Aorta (tissue), 5 donors: ENCODE measurements at regions not wholly inside any gene's neighbourhood (a gene's known extent, or its start where the extent isn't known, plus 50 kb on each side); places are given as distances from the start of the nearest gene placed in this dataset.

Experiments
- ATAC-seq: fragments of 200-7000 bp; cut with Tn5 transposase; one replicate; pipeline ENCODE4 v1.9.1; 2022; ENCODE audit warnings: moderate library complexity; ENCODE audit not compliant: low FRiP score
- DNase-seq, 2 donors: peaks; one replicate each; pipeline ENCODE4 v3.0.0-alpha.2; 2020
- H3K27ac ChIP-seq, 2 donors: one replicate each; pipeline ENCODE4 v1.5.1; 2013; ENCODE audit warnings: low read length in 2 of 2, mild to moderate bottlenecking in 2 of 2, moderate library complexity in 2 of 2, control low read depth in 1 of 2, inconsistent platforms in 1 of 2, low read depth in 1 of 2
- H3K27me3 ChIP-seq, 2 donors: one replicate each; pipeline ENCODE4 v1.6.1; 2013; ENCODE audit warnings: control low read depth in 1 of 2, low read length in 1 of 2, mild to moderate bottlenecking in 1 of 2, moderate library complexity in 1 of 2; ENCODE audit not compliant: insufficient read depth in 2 of 2, control insufficient read depth in 1 of 2
- H3K36me3 ChIP-seq, 2 donors: one replicate each; pipeline ENCODE4 v1.6.1; 2013; ENCODE audit warnings: control low read depth in 1 of 2, low read length in 1 of 2, mild to moderate bottlenecking in 1 of 2; ENCODE audit not compliant: insufficient read depth in 2 of 2, control insufficient read depth in 1 of 2
- H3K4me1 ChIP-seq, 2 donors: one replicate each; pipeline ENCODE4 v1.6.1; 2013; ENCODE audit warnings: low read length in 2 of 2, control low read depth in 1 of 2, mild to moderate bottlenecking in 1 of 2, moderate library complexity in 1 of 2; ENCODE audit not compliant: insufficient read depth in 2 of 2, control insufficient read depth in 1 of 2
- H3K4me3 ChIP-seq, 2 donors: one replicate each; pipeline ENCODE4 v1.5.1; 2013; ENCODE audit warnings: low read length in 2 of 2, control low read depth in 1 of 2, mild to moderate bottlenecking in 1 of 2
- H3K9me3 ChIP-seq: one replicate; pipeline ENCODE4 v1.6.1; 2013; ENCODE audit warnings: mild to moderate bottlenecking, low read length; ENCODE audit not compliant: control insufficient read depth
- WGBS, 2 donors: extraction: QIAGEN DNeasy Blood & Tissue Kit; methylation state at CpG; one replicate each; pipeline ENCODE4 v1.1.7; 2013; 5-methylcytosine and 5-hydroxymethylcytosine counted together
- intact Hi-C, 2 donors: fragments of 100-400 bp; cut with DNase I; formaldehyde crosslinking; loops; one replicate each; pipeline versions ENCODE4 v1.14.2 to v1.15.0; 2022
- donor health status: healthy with polysubstance abuse.
- donor health status: Bipolar disorder and iron deficiency.
- donor health status: DM: no; HTN: no; CAD: no.
- donor health status: DM: no; HTN: no; CAD: no.
- donor health status: DM: yes; HTN: yes; CAD: no.

- Histone ChIP-seq H3K4me1 (no peaks in the 10 kb centered on the region), H3K27me3 (peaks cover 0 to 3% of the 10 kb centered on the region in 2 donors), H3K9me3 (peaks cover 2% of the 10 kb centered on the region), H3K27ac (no peak overlapping the region), H3K36me3 (no peaks in the 10 kb centered on the region), H3K4me3 (no peak overlapping the region)
- WGBS, 2 donors, result 78 to 79% methylated on average over 8 of the region's 8 CpGs
- intact Hi-C loops, result no loop called here
- ATAC-seq (no peak), DNase-seq (no peak)
These were observed 239.2 kb upstream of the LARGE1 start for GRCh38 chr22:34159491-34159890.

DNA sequence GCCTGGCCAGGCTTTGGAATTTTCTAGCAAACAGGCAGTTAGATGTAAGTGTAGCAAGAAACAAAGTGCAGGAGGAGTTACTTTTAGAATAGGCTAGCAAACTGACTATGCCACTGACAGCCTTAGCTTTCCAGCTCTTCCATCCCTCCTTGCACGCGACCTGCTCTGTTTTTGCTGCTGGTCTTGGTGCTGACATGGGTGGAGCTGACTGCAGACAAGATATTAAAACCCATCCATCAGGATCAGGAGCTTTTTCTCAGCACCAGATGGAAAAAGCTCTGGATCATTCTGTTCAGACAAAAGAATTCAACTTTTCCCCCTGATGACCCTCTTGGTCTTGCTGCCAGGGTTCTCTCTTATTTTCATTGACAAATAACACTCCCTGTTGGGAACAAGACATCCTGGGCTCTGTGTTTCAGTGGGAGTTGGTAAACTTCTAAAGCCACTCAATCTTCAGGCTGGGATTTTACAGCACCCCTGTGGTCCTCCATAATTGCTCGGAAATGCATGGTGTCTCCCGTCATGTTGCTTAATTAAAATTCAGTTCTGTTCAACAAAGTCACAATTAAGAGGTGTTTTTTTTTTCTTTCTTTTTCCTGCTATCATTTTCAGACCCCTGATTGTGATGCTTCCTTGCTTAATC is 240.0 kb upstream of the LARGE1 start:
- H3K4me3 ChIP-seq, result no peak overlapping the region
- intact Hi-C loops, result loop anchor here in 1 of 2 donors (10.0 kb wide), 1 partner anchor 75 kb away; no protein-coding TSS in a partner anchor
- H3K27me3 ChIP-seq, result peaks cover 0 to 3% of the 10 kb centered on the region in 2 donors
- H3K9me3 ChIP-seq, result peaks cover 2% of the 10 kb centered on the region
- no peak for DNase-seq
- no peak overlapping the region for H3K27ac ChIP-seq
- no peaks in the 10 kb centered on the region for H3K4me1 ChIP-seq
- 14 to 17% methylated on average over 4 of the region's 4 CpGs for WGBS, 2 donors
- no peak for ATAC-seq
- H3K36me3 ChIP-seq, result no peaks in the 10 kb centered on the region

- H3K27ac ChIP-seq, result no peak overlapping the region
- intact Hi-C loops, result loop anchor here in 1 of 2 donors (10.0 kb wide), 1 partner anchor 73 kb away; no protein-coding TSS in a partner anchor
- no peaks in the 10 kb centered on the region for H3K36me3 ChIP-seq
- no peak overlapping the region for H3K4me3 ChIP-seq
- H3K9me3 ChIP-seq, result peaks cover 2% of the 10 kb centered on the region
- whole genome bisulfite sequencing, 2 donors, result 37 to 52% methylated on average over 9 of the region's 9 CpGs
- peaks cover 0 to 2% of the 10 kb centered on the region in 2 donors for H3K27me3 ChIP-seq
- DNase-seq, result no peak
- no peaks in the 10 kb centered on the region for H3K4me1 ChIP-seq
- no peak for ATAC-seq
These were observed 241.3 kb upstream of the LARGE1 start for GRCh38 chr22:34161431-34162123.

DNA sequence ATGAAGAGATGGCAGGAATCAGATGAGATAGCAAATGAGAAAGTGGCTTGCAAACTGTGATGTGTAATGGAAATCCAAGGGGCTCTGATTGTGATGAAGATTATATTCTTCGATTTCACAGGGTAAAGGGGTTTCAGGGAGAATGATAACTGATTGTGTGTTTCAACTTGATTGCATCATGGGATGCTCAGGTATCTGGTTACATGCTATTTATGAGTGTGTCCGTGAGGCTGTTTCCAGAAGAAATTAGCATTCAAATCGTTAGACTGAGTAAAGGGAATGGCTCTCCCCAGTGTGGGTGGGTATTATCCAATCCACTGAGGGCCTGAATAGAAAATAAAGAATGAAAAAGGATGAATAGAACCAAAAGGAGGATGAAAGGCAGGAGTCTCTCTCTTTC is 278.7 kb upstream of the LARGE1 start:
- H3K27ac ChIP-seq, result no peak overlapping the region
- H3K27me3 ChIP-seq, result no peaks in the 10 kb centered on the region
- H3K36me3 ChIP-seq, result no peaks in the 10 kb centered on the region
- no peak for ATAC-seq
- no peak for DNase-seq
- no peaks in the 10 kb centered on the region for H3K4me1 ChIP-seq
- H3K9me3 ChIP-seq, result no peaks in the 10 kb centered on the region
- no peak overlapping the region for H3K4me3 ChIP-seq
- 47 to 50% methylated on average over 3 of the region's 3 CpGs for WGBS, 2 donors
- intact Hi-C loops, result no loop called here

DNA sequence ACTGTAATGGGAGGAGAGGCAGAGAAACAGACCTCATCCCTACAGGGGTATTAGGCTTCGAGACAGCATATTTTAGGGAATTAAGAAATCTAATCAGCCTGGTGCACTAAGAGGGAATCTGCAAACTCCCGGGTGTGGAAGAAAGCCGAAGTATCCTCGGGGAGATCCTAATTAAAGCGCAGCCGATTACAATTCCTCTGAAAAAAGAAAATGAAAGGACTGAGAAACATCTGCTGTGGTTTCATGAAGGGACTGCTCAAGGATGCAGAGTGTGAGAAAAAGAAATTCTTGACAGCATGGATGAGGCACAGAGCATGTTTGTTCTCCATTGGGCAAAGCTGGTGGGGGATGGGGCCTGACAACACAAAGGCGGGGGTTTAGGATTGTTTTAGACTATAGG is 290.0 kb upstream of the LARGE1 start:
- Histone ChIP-seq H3K9me3 (peaks cover 4% of the 10 kb centered on the region), H3K36me3 (no peaks in the 10 kb centered on the region), H3K4me1 (no peaks in the 10 kb centered on the region), H3K4me3 (no peak overlapping the region), H3K27me3 (no peaks in the 10 kb centered on the region), H3K27ac (no peak overlapping the region)
- 75 to 82% methylated on average over 7 of the region's 7 CpGs for WGBS, 2 donors
- intact Hi-C loops, result no loop called here
- no peak for DNase-seq
- no peak for ATAC-seq

GRCh38 chr22:34214372-34214771 is 294.1 kb upstream of the LARGE1 start:
- Histone ChIP-seq H3K9me3 (peaks cover 4% of the 10 kb centered on the region), H3K27ac (no peak overlapping the region), H3K4me3 (no peak overlapping the region), H3K4me1 (no peaks in the 10 kb centered on the region), H3K27me3 (no peaks in the 10 kb centered on the region), H3K36me3 (no peaks in the 10 kb centered on the region)
- intact Hi-C loops, result no loop called here
- ATAC-seq (no peak), DNase-seq (no peak)

- Histone ChIP-seq H3K4me3 (no peak overlapping the region), H3K9me3 (no peaks in the 10 kb centered on the region), H3K4me1 (no peaks in the 10 kb centered on the region), H3K27ac (no peak overlapping the region), H3K27me3 (no peaks in the 10 kb centered on the region), H3K36me3 (no peaks in the 10 kb centered on the region)
- WGBS, 2 donors, result 26 to 44% methylated on average over 1 of the region's 1 CpG
- intact Hi-C loops, result no loop called here
- ATAC-seq (no peak), DNase-seq (no peak)
These were observed 305.0 kb upstream of the LARGE1 start for GRCh38 chr22:34225278-34225677.

DNA sequence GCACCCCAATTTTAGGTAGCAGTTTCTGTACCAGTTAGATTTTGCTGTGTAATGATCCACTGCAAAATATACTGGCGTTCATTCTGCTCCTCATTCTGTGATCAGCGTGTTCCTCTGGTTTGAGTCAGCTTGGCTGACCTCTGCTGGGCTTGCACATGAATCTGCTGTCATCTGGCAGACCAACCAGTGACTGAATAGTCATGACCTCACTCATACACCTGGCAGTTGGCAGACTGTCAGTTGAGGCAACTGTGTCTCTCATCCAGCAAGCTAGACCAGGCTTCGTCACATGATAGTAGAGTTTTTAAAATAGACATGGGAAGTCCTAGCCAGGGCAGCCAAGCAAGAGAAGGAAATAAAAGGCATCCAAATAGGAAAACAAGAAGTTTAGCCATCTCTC is 316.3 kb upstream of the LARGE1 start:
- peaks cover 0 to 2% of the 10 kb centered on the region in 2 donors for H3K4me1 ChIP-seq
- ATAC-seq, result no peak
- H3K27ac ChIP-seq, result no peak overlapping the region
- H3K4me3 ChIP-seq, result no peak overlapping the region
- H3K27me3 ChIP-seq, result peaks cover 0 to 2% of the 10 kb centered on the region in 2 donors
- peaks cover 3% of the 10 kb centered on the region for H3K9me3 ChIP-seq
- WGBS, 2 donors, result 70 to 71% methylated on average over 3 of the region's 3 CpGs
- intact Hi-C loops, result loop anchor here in 1 of 2 donors (10.0 kb wide), 1 partner anchor 72 kb away; no protein-coding TSS in a partner anchor
- no peaks in the 10 kb centered on the region for H3K36me3 ChIP-seq
- DNase-seq, result no peak

DNA sequence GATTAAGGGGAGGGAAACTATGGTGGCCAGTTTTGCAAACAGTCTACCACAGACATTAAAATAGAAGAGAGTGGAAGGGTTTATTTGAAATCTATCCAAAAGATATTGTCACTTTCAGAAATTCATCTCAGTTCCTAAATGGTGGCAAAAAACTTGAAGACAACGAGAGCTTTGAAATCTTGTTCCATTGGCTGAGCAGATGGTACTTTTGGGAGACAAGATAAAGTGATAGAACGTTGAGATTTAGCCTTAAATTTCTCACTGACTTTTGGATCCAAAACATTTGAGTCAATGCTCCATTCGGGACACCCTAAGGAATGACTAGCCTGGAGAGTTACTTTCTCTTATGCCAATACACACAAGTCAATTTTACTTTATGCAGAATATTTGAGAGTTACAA is 319.1 kb upstream of the LARGE1 start:
- DNase-seq (no peak), ATAC-seq (no peak)
- Histone ChIP-seq H3K9me3 (peaks cover 3% of the 10 kb centered on the region), H3K27ac (no peak overlapping the region), H3K4me3 (no peak overlapping the region), H3K27me3 (peaks cover 0 to 2% of the 10 kb centered on the region in 2 donors), H3K36me3 (no peaks in the 10 kb centered on the region), H3K4me1 (peaks cover 0 to 2% of the 10 kb centered on the region in 2 donors)
- WGBS, 2 donors, result 69 to 71% methylated on average over 3 of the region's 3 CpGs
- intact Hi-C loops, result loop anchor here in 1 of 2 donors (10.0 kb wide), 1 partner anchor 75 kb away; no protein-coding TSS in a partner anchor
